KOPT-K1 (cell line): ENCODE measurements at regions not wholly inside any gene's neighbourhood (a gene's known extent, or its start where the extent isn't known, plus 50 kb on each side); places are given as distances from the start of the nearest gene placed in this dataset.

Experiments used
- H3K27ac ChIP-seq: fragments of 200-600 bp; sonication (generic); 2 replicates; pipeline ENCODE4 v1.5.1; 2016; ENCODE audit warnings: antibody characterized with exemption, mild to moderate bottlenecking, low read depth, low read length; ENCODE audit not compliant: poor library complexity, severe bottlenecking
- H3K36me3 ChIP-seq: fragments of 200-600 bp; sonication (generic); 2 replicates; pipeline ENCODE4 v1.5.1; 2017; ENCODE audit warnings: antibody characterized with exemption, mild to moderate bottlenecking, low read length, moderate library complexity; ENCODE audit not compliant: insufficient read depth
- H3K9me3 ChIP-seq: fragments of 200-600 bp; sonication (generic); 2 replicates; pipeline ENCODE4 v1.5.1; 2017; ENCODE audit warnings: antibody characterized with exemption, low read length, mild to moderate bottlenecking; ENCODE audit not compliant: insufficient read depth, poor library complexity, severe bottlenecking

- Histone ChIP-seq H3K9me3 (no peaks in the 10 kb centered on the region), H3K27ac (no peak overlapping the region), H3K36me3 (no peaks in the 10 kb centered on the region)
Measured at GRCh38 chr2:41353060-41353459, 694.8 kb upstream of the PKDCC start.

GRCh38 chr2:41355794-41356193, 692.0 kb upstream of the PKDCC start:
- Histone ChIP-seq H3K36me3 (no peaks in the 10 kb centered on the region), H3K9me3 (no peaks in the 10 kb centered on the region), H3K27ac (no peak overlapping the region)

- H3K9me3 ChIP-seq: peaks cover 13% of the 10 kb centered on the region
- H3K27ac ChIP-seq: no peak overlapping the region
- no peaks in the 10 kb centered on the region for H3K36me3 ChIP-seq
Measured at GRCh38 chr2:41364842-41365241, 683.0 kb upstream of the PKDCC start.

DNA sequence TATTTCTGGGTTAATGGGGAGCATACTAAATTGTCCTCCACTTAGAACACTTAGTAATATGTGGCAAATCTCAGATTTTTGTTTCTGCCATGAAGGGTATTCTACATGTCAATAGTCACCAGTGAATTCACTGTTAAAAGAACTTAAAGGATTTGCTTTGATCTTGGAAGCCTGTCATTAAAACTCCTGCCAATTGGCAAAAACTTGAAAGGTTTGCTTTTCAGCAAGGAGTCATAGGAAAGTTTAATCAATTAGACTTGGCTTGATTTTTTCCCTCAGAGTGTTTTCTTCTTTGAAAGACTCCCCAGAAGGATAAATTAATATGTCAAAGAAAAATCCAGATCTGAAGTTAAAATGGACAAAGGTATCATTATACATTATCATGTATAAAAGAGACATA, 671.9 kb upstream of the PKDCC start:
- Histone ChIP-seq H3K36me3 (no peaks in the 10 kb centered on the region), H3K9me3 (no peaks in the 10 kb centered on the region), H3K27ac (no peak overlapping the region)

DNA sequence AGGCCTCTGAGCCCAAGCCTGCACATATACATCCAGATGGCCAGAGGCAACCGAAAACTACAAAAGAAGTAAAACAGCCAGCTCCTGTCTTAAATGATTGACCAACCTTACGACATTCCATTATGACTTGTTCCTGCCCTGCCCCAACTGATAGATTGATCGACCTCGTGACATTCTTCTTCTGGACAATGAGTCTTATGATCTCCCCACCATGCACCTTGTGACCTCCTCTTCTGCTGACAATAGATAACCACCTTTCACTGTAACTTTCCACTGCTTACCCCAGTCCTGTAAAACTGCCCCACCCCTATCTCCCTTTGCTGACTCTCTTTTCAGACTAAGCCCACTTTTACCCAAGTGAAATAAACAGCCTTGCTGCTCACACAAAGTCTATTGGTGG, 670.0 kb upstream of the PKDCC start:
- no peaks in the 10 kb centered on the region for H3K9me3 ChIP-seq
- H3K27ac ChIP-seq: no peak overlapping the region
- H3K36me3 ChIP-seq: no peaks in the 10 kb centered on the region

- Histone ChIP-seq H3K36me3 (no peaks in the 10 kb centered on the region), H3K9me3 (no peaks in the 10 kb centered on the region), H3K27ac (no peak overlapping the region)
Measured at GRCh38 chr2:41378420-41378819, 669.4 kb upstream of the PKDCC start.

DNA sequence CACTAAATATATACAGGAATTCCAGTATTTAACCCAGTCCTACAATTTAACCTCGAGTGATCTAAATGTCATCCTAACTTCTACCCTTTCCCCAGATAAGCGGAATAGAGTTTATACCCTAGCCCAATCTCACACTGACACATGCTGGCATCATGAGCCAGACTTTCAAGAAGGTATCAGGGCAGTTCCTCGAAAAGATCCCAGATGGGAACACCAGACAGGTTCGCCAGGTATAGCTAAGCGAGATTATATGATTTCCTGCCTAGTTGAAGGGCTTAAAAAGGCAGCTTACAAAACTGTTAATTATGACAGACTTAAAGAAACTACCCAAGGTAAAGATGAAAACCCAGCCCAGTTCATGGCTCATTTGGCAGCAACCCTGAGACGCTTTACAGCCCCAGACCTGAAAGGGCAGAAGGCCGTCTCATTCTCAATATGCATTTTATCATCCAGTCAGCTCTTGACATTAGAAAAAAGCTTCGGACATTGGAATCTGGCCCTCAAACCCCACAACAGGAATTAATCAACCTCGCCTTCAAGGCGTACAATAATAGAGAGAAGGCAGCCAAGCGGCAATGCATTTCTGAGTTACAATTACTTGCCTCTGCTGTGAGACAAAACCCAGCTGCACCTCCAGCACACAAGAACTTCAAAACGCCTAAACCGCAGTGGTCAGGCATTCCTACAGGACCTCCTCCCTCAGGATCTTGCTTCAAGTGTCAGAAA, 668.2 kb upstream of the PKDCC start:
- H3K36me3 ChIP-seq: no peaks in the 10 kb centered on the region
- no peak overlapping the region for H3K27ac ChIP-seq
- H3K9me3 ChIP-seq: no peaks in the 10 kb centered on the region

- no peak overlapping the region for H3K27ac ChIP-seq
- H3K9me3 ChIP-seq: no peaks in the 10 kb centered on the region
- no peaks in the 10 kb centered on the region for H3K36me3 ChIP-seq
Measured at GRCh38 chr2:41381701-41382100, 666.1 kb upstream of the PKDCC start.

DNA sequence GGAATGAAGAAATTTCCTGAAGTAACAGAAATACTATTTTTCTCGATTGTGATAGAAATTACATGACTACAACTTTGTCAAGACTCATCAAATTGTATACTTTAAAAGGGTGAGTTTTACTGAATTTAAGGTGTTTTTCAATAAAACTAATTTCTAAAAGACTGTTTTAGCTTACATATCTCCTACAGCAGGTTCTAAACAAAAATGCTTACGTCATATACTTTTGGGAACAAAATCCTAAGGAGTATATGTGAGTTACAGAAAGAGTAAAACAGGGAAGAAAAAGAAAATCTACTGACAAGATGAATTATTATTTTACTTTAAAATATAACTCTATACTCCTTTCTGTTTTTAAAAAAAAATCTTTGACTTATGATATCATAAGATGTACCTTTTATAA, 660.3 kb upstream of the PKDCC start:
- H3K27ac ChIP-seq: no peak overlapping the region
- no peaks in the 10 kb centered on the region for H3K9me3 ChIP-seq
- H3K36me3 ChIP-seq: no peaks in the 10 kb centered on the region

DNA sequence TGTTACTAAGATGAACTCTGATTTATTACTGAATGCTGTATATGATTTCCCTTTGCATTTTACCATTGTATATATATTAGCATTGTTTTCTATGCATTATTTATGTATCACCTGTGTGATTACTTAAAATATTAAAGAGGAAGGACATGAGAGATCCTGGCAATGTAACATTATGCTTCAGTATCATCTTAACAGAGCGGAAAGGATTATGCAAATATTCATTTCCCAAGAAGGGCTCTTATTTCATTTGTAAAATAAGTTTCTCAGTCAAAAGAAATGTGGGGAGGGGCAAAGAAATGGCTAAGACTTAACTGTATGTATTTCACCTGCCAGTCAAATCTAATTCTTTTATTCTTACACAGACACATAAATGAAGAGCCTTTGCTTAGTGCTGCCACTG, 654.2 kb upstream of the PKDCC start:
- no peaks in the 10 kb centered on the region for H3K9me3 ChIP-seq
- no peak overlapping the region for H3K27ac ChIP-seq
- H3K36me3 ChIP-seq: no peaks in the 10 kb centered on the region

- Histone ChIP-seq H3K9me3 (no peaks in the 10 kb centered on the region), H3K27ac (no peak overlapping the region), H3K36me3 (no peaks in the 10 kb centered on the region)
Measured at GRCh38 chr2:41394541-41394940, 653.3 kb upstream of the PKDCC start.

DNA sequence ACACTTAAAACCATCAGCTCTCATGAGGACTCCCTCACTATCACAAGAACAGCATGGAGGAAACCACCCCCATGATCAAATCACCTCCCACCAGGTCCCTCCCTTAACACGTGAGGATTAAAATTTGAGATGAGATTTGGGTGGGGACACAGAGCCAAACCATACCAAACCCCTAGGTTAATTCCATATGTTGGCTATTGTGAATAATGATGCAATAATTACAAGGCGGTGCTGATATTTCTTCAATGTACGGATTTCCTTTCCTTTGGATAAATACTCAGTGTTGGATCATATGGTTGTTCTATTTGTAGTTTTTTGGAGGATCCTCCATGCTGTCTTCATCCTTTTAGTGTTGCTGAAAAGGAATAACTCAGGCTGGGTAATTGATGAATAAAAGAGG, 652.1 kb upstream of the PKDCC start:
- H3K27ac ChIP-seq: no peak overlapping the region
- no peaks in the 10 kb centered on the region for H3K36me3 ChIP-seq
- no peaks in the 10 kb centered on the region for H3K9me3 ChIP-seq

- Histone ChIP-seq H3K36me3 (no peaks in the 10 kb centered on the region), H3K9me3 (no peaks in the 10 kb centered on the region), H3K27ac (no peak overlapping the region)
Measured at GRCh38 chr2:41399437-41400087, 648.3 kb upstream of the PKDCC start.

DNA sequence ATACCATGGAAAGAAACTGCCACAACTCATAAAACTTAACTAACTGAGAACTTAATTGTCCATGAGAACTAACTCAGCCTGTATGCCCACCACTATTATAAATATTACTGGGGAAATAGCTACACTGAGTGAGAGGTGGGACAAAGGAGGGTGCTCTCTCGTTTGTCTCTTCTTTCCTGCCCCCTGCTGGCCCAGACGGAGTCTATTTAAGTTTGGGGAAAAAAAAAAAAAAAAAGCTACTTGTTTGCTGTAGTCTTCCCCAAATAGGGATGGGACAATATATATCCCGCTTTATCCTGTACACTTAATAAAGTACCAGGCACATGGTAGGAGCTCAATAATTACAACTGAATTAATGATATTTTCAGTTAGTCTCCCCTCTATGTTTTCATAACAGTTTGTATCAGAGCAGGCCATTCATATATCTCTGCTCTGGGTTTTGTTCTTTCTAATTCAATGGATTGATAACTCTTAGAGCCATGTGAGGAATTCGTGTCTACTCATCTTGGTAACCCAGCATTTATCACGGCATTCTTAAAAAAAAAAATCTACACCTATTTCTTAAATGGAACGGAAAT, 647.6 kb upstream of the PKDCC start:
- Histone ChIP-seq H3K9me3 (no peaks in the 10 kb centered on the region), H3K27ac (no peak overlapping the region), H3K36me3 (no peaks in the 10 kb centered on the region)

DNA sequence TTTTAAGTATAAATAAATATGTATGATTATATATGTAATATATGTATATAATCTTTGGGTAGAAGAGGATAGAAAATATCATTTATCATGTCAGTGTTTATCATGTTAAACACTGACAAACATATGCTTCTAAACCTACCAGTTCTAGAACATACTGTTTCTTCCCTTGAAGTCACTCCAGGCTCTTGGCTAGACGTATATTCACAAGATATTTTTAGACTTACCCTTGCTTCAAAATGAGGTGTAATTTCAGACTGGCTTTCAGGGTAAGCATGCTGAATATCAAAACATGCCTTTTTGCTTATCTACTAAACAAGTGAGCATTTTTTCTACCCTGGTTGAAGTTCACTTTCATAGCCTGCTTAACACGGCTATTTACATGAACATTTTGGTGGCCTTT, 642.4 kb upstream of the PKDCC start:
- Histone ChIP-seq H3K9me3 (no peaks in the 10 kb centered on the region), H3K36me3 (no peaks in the 10 kb centered on the region), H3K27ac (no peak overlapping the region)

DNA sequence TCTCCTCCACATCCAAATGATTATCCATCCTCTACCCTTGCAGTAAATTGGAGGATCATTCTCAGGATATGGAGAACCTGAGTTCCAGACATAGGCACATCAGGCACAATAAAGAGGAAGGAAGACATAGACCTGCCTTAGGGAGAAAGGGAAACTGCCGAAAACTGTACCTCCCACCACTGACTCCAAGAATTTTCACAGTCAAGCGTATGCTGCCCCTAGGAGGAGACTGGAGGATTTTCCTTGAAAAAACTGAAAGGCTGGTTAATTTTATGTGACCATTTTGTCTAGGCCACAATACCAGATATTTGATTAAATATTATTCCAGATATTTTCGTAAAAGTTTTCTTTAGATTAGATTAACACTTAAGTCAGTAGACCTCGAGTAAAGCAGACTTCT, 638.5 kb upstream of the PKDCC start:
- no peaks in the 10 kb centered on the region for H3K9me3 ChIP-seq
- H3K27ac ChIP-seq: no peak overlapping the region
- H3K36me3 ChIP-seq: no peaks in the 10 kb centered on the region
